ENCODE measurements at regions not wholly inside any gene's neighbourhood (a gene's known extent, or its start where the extent isn't known, plus 50 kb on each side); places are given as distances from the start of the nearest gene placed in this dataset.

- H3K4me3 ChIP-seq (ENCODE audit: low read length), result no peak overlapping the region
- TF ChIP-seq CTCF (conservative IDR thresholded peaks at IDR 0.05; ENCODE audit: low read depth, low read length), result no peak
- DNase-seq (ENCODE audit: low read depth), result no peak
Measured at GRCh38 chr2:173451941-173452340, 97.3 kb downstream of the CDCA7 start.

- no peak for DNase-seq (ENCODE audit: low read depth)
- no peak for TF ChIP-seq CTCF (conservative IDR thresholded peaks at IDR 0.05; ENCODE audit: low read depth, low read length)
- H3K4me3 ChIP-seq (ENCODE audit: low read length), result no peak overlapping the region
Measured at GRCh38 chr2:173452416-173452815, 97.7 kb downstream of the CDCA7 start.

GRCh38 chr2:173456960-173457359 is 102.3 kb downstream of the CDCA7 start:
- TF ChIP-seq CTCF (conservative IDR thresholded peaks at IDR 0.05; ENCODE audit: low read depth, low read length), result no peak
- DNase-seq (ENCODE audit: low read depth), result no peak
- no peak overlapping the region for H3K4me3 ChIP-seq (ENCODE audit: low read length)

GRCh38 chr2:173457366-173457765 is 102.7 kb downstream of the CDCA7 start:
- TF ChIP-seq CTCF (conservative IDR thresholded peaks at IDR 0.05; ENCODE audit: low read depth, low read length), result no peak
- H3K4me3 ChIP-seq (ENCODE audit: low read length), result no peak overlapping the region
- DNase-seq (ENCODE audit: low read depth), result no peak

GRCh38 chr2:173458991-173459780 is 104.5 kb downstream of the CDCA7 start:
- H3K4me3 ChIP-seq (ENCODE audit: low read length), result no peak overlapping the region
- no peak for DNase-seq (ENCODE audit: low read depth)
- no peak for TF ChIP-seq CTCF (conservative IDR thresholded peaks at IDR 0.05; ENCODE audit: low read depth, low read length)

- DNase-seq (ENCODE audit: low read depth), result no peak
- TF ChIP-seq CTCF (conservative IDR thresholded peaks at IDR 0.05; ENCODE audit: low read depth, low read length), result no peak
- no peak overlapping the region for H3K4me3 ChIP-seq (ENCODE audit: low read length)
Measured at GRCh38 chr2:173462892-173463840, 108.5 kb downstream of the CDCA7 start.
